HepG2 (cell line): ENCODE measurements at regions not wholly inside any gene's neighbourhood (a gene's known extent, or its start where the extent isn't known, plus 50 kb on each side); places are given as distances from the start of the nearest gene placed in this dataset.
"Not testable (repeated sequence)": the region's sequence is repeated elsewhere in the genome, so short reads cannot be mapped to it uniquely, and the experiment has no call there.

Source experiments
- ATAC-seq: fragments of 200-7000 bp; cut with Tn5 transposase; 3 replicates; pipeline ENCODE4 v1.9.1; 2020; ENCODE audit warnings: mild to moderate bottlenecking, moderate library complexity
- BruUV-seq: library from RNA; stranded (reverse); fragments of 400-500 nt; replicated peaks from 2 replicates; lab custom pipeline; 2021; lab: Mats Ljungman, UMichigan
- CTCF ChIA-PET: fragments of 300-600 bp; formaldehyde crosslinking; extraction: SDS; loops from one replicate; lab custom pipeline; 2021; ENCODE audit warnings: low total read pairs, inconsistent platforms, low intra/inter-chr PET ratio; lab: Yijun Ruan, JAX
- POLR2A ChIA-PET: fragments of 350-600 bp; sonication (Branson Sonifier 250); formaldehyde crosslinking; loops from one replicate; lab custom pipeline; 2020; ENCODE audit warnings: antibody characterized with exemption, inconsistent platforms; lab: Yijun Ruan, JAX
- DNase-seq: peaks from one replicate; pipeline ENCODE4 v3.0.0-alpha.2; 2015; ENCODE audit warnings: low spot score
- FAIRE-seq: peaks from 3 replicates; lab custom pipeline; 2011; peaks lifted over from hg19 to GRCh38; lab: Jason Lieb, UNC
- H2AFZ ChIP-seq: one replicate; pipeline ENCODE4 v1.6.1; 2011; ENCODE audit warnings: low read length, inconsistent platforms
- H3K27ac ChIP-seq: fragments of 300-600 bp; 3 replicates; pipeline ENCODE4 v1.8.0; 2011; ENCODE audit warnings: mixed run types, mild to moderate bottlenecking, mixed read lengths, low read length, inconsistent platforms; ENCODE audit not compliant: insufficient read depth; ENCODE audit errors: extremely low read length
- H3K27me3 ChIP-seq, 2 experiments: fragments of 200-600 bp in 1 of 2; 2 replicates in 1 of 2; 3 replicates in 1 of 2; pipeline versions ENCODE4 v1.6.0 to v1.8.0; 2011; ENCODE audit warnings: low read length in 2 of 2, mild to moderate bottlenecking in 2 of 2, moderate library complexity in 2 of 2, inconsistent platforms in 1 of 2; ENCODE audit not compliant: insufficient read depth in 2 of 2, control insufficient read depth in 1 of 2
- H3K36me3 ChIP-seq, 2 experiments: fragments of 200-600 bp in 1 of 2; replicated peaks in 1 of 2; 2 replicates in 1 of 2; 3 replicates in 1 of 2; pipeline versions ENCODE4 v1.5.1 to v1.8.0; 2011; ENCODE audit warnings: low read length in 2 of 2, inconsistent platforms in 1 of 2; ENCODE audit not compliant: insufficient read depth in 2 of 2, control insufficient read depth in 1 of 2
- H3K4me1 ChIP-seq: 2 replicates; pipeline ENCODE4 v1.5.1; 2012; ENCODE audit warnings: low read length, inconsistent platforms; ENCODE audit not compliant: insufficient read depth
- H3K4me2 ChIP-seq: 2 replicates; pipeline ENCODE4 v1.6.0; 2011; ENCODE audit warnings: low read depth, low read length, inconsistent platforms
- H3K4me3 ChIP-seq, 3 experiments: fragments of 200-600 bp in 1 of 3; sonication (generic), shearing (Covaris generic) in 1 of 3; replicated peaks in 1 of 3; 2 replicates each; pipeline ENCODE4 v1.5.1; 2011 to 2016; ENCODE audit warnings: low read length in 3 of 3, inconsistent platforms in 2 of 3, low read depth in 2 of 3, mild to moderate bottlenecking in 2 of 3, control low read depth in 1 of 3, mixed read lengths in 1 of 3; ENCODE audit not compliant: insufficient read depth in 1 of 3
- H3K79me2 ChIP-seq: one replicate; pipeline ENCODE4 v1.6.1; 2011; ENCODE audit warnings: low read length, inconsistent platforms; ENCODE audit not compliant: insufficient read depth
- H3K9ac ChIP-seq: 2 replicates; pipeline ENCODE4 v1.6.0; 2011; ENCODE audit warnings: mild to moderate bottlenecking, low read depth, low read length, inconsistent platforms; ENCODE audit not compliant: insufficient read depth
- H3K9me3 ChIP-seq: 2 replicates; pipeline ENCODE4 v1.5.1; 2012; ENCODE audit warnings: mild to moderate bottlenecking, low read length
- H4K20me1 ChIP-seq: 2 replicates; pipeline ENCODE4 v1.6.0; 2011; ENCODE audit warnings: inconsistent platforms, mild to moderate bottlenecking, low read length, moderate library complexity; ENCODE audit not compliant: insufficient read depth
- CEBPB ChIP-seq: IDR thresholded peaks from 2 replicates; pipeline ENCODE4 v1.6.1; 2011; ENCODE audit warnings: low read depth, low read length, improper control_type of control experiment, borderline replicate concordance
- HNF4A ChIP-seq: sonication (generic); formaldehyde crosslinking; IDR thresholded peaks from 2 replicates; pipeline ENCODE4 v1.4.0; 2020; ENCODE audit warnings: missing genetic modification reagents
- HNF4G ChIP-seq, 2 experiments: sonication (generic) in 1 of 2; formaldehyde crosslinking in 1 of 2; IDR thresholded peaks; 2 replicates each; pipeline versions ENCODE4 v1.4.0 to v1.6.1; 2011 to 2020; ENCODE audit warnings: borderline replicate concordance in 2 of 2, low read depth in 2 of 2, mild to moderate bottlenecking in 2 of 2, low read length in 1 of 2, missing genetic modification reagents in 1 of 2, moderate library complexity in 1 of 2
- HOMEZ ChIP-seq: IDR thresholded peaks from 2 replicates; pipeline ENCODE4 v1.6.1; 2016; ENCODE audit warnings: low read depth
- ONECUT2 ChIP-seq: sonication (generic); formaldehyde crosslinking; IDR thresholded peaks from 2 replicates; pipeline ENCODE4 v1.4.0; 2020; ENCODE audit warnings: missing genetic modification reagents
- RXRB ChIP-seq: IDR thresholded peaks from 2 replicates; pipeline ENCODE4 v1.6.1; 2016; ENCODE audit warnings: borderline replicate concordance, missing genetic modification reagents, missing compliant biosample characterization
- SOX5 ChIP-seq: IDR thresholded peaks from 2 replicates; pipeline ENCODE4 v1.6.1; 2016; ENCODE audit warnings: borderline replicate concordance
- ZFP37 ChIP-seq: sonication (generic); formaldehyde crosslinking; IDR thresholded peaks from 2 replicates; pipeline ENCODE4 v1.4.0; 2020; ENCODE audit warnings: missing genetic modification reagents, borderline replicate concordance
- ZNF512B ChIP-seq: sonication (generic); formaldehyde crosslinking; IDR thresholded peaks from 2 replicates; pipeline ENCODE4 v1.5.1; 2020; ENCODE audit warnings: missing genetic modification reagents, mild to moderate bottlenecking, borderline replicate concordance
- ZSCAN31 ChIP-seq: sonication (generic); formaldehyde crosslinking; IDR thresholded peaks from 2 replicates; pipeline ENCODE4 v1.5.0; 2020; ENCODE audit warnings: low read depth, mild to moderate bottlenecking, missing genetic modification reagents
- WGBS: methylation state at CpG from one replicate; pipeline ENCODE4 v1.1.6; 2017; ENCODE audit warnings: low lambda C conversion rate; 5-methylcytosine and 5-hydroxymethylcytosine counted together
- in situ Hi-C: cut with HindIII; loops from 2 replicates; pipeline ENCODE4 v1.10.0; 2017; ENCODE audit warnings: low pct_unique_long_range_greater_than_20kb; ENCODE audit not compliant: extremely low pct_ligation_motif_present
- intact Hi-C: fragments of 100-400 bp; cut with micrococcal nuclease; formaldehyde crosslinking; loops from one replicate; pipeline ENCODE4 v1.10.0; 2022; ENCODE audit not compliant: unreplicated experiment
- TF ChIP-seq, protein P1 (sequence below): IDR thresholded peaks from 2 replicates; pipeline ENCODE4 v1.6.1; 2016; ENCODE audit warnings: missing genetic modification reagents, missing compliant biosample characterization
- TF ChIP-seq, protein P2 (sequence below): sonication (generic); formaldehyde crosslinking; IDR thresholded peaks from 2 replicates; pipeline ENCODE4 v1.8.0; 2022; ENCODE audit warnings: mild to moderate bottlenecking, missing genetic modification reagents, moderate library complexity

GRCh38 chr3:82448320-82448719 lies 686.9 kb upstream of the GBE1 start:
- Histone ChIP-seq H3K9me3 (peaks cover 27% of the 10 kb centered on the region), H3K27ac (no peak overlapping the region), H3K4me1 (peaks cover 19% of the 10 kb centered on the region), H3K9ac (no peak overlapping the region), H3K4me3 (no peak overlapping the region), H4K20me1 (no peaks in the 10 kb centered on the region), H3K4me2 (no peak overlapping the region), H3K79me2 (no peaks in the 10 kb centered on the region), H2AFZ (no peak overlapping the region), H3K27me3 (no peaks in the 10 kb centered on the region), H3K36me3 (no peaks in the 10 kb centered on the region)
- intact Hi-C loops (no loop called here), in situ Hi-C loops (no loop called here)
- FAIRE-seq, result no peak
- DNase-seq, result no peak
- POLR2A ChIA-PET, result interaction anchor here (2.0 kb wide), 1 partner anchor 13 kb away, joined by 7 read pairs; no protein-coding TSS in a partner anchor
- 15% methylated on average over 2 of the region's 2 CpGs for WGBS
- no peak for TF ChIP-seq SOX5 (CRISPR knock-in tag)
- TF ChIP-seq ZSCAN31 (CRISPR knock-in tag), result no peak
- no peak for TF ChIP-seq ZFP37
- 0 out of 2 replicates have a peak, but pooled peaks have one; percentile 30 for TF ChIP-seq RXRB (CRISPR knock-in tag)
- peak; percentile 29; the same call in 1 of the 2 replicates for TF ChIP-seq HOMEZ (CRISPR knock-in tag)
- TF ChIP-seq, protein P1, sequence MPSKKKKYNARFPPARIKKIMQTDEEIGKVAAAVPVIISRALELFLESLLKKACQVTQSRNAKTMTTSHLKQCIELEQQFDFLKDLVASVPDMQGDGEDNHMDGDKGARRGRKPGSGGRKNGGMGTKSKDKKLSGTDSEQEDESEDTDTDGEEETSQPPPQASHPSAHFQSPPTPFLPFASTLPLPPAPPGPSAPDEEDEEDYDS (CRISPR knock-in tag), result no peak
- no peak for TF ChIP-seq ONECUT2 (CRISPR knock-in tag)
- peak; percentile 60 for TF ChIP-seq HNF4A (CRISPR knock-in tag)
- TF ChIP-seq ZNF512B (CRISPR knock-in tag), result no peak
- peak; percentile 24; the same call in 1 of the 2 replicates for TF ChIP-seq CEBPB
- TF ChIP-seq HNF4G (IDR thresholded peaks at IDR 0.05; ENCODE audit: borderline replicate concordance, low read depth, low read length), result 0 out of 2 replicates have a peak, but pooled peaks have one; percentile 14
- no peak for TF ChIP-seq HNF4G (CRISPR knock-in tag; IDR thresholded peaks at IDR 0.05; ENCODE audit: borderline replicate concordance, low read depth)
- TF ChIP-seq, protein P2, sequence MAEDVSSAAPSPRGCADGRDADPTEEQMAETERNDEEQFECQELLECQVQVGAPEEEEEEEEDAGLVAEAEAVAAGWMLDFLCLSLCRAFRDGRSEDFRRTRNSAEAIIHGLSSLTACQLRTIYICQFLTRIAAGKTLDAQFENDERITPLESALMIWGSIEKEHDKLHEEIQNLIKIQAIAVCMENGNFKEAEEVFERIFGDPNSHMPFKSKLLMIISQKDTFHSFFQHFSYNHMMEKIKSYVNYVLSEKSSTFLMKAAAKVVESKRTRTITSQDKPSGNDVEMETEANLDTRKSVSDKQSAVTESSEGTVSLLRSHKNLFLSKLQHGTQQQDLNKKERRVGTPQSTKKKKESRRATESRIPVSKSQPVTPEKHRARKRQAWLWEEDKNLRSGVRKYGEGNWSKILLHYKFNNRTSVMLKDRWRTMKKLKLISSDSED (CRISPR knock-in tag), result no peak
- ATAC-seq, result no peak
- no TSS peak for BruUV-seq
- CTCF ChIA-PET, result no interaction called here

GRCh38 chr3:82428821-82429220 lies 667.4 kb upstream of the GBE1 start:
- H3K27ac ChIP-seq, CTCF ChIA-PET, H3K4me1 ChIP-seq, H2AFZ ChIP-seq, BruUV-seq, POLR2A ChIA-PET, ATAC-seq, H3K79me2 ChIP-seq, H3K9me3 ChIP-seq, intact Hi-C loops, in situ Hi-C loops, H3K27me3 ChIP-seq, H4K20me1 ChIP-seq, DNase-seq, H3K4me2 ChIP-seq, H3K36me3 ChIP-seq, H3K9ac ChIP-seq, FAIRE-seq, H3K4me3 ChIP-seq: not testable (repeated sequence)
- 17% methylated on average over 7 of the region's 7 CpGs for WGBS
